HepG2 (cell line): ENCODE measurements at regions not wholly inside any gene's neighbourhood (a gene's known extent, or its start where the extent isn't known, plus 50 kb on each side); places are given as distances from the start of the nearest gene placed in this dataset.

ENCODE experiments used
- ATAC-seq: fragments of 200-7000 bp; cut with Tn5 transposase; 3 replicates; pipeline ENCODE4 v1.9.1; 2020; ENCODE audit warnings: mild to moderate bottlenecking, moderate library complexity
- BruUV-seq: library from RNA; stranded (reverse); fragments of 400-500 nt; replicated peaks from 2 replicates; lab custom pipeline; 2021; lab: Mats Ljungman, UMichigan
- CTCF ChIA-PET: fragments of 300-600 bp; formaldehyde crosslinking; extraction: SDS; loops from one replicate; lab custom pipeline; 2021; ENCODE audit warnings: low total read pairs, inconsistent platforms, low intra/inter-chr PET ratio; lab: Yijun Ruan, JAX
- POLR2A ChIA-PET: fragments of 350-600 bp; sonication (Branson Sonifier 250); formaldehyde crosslinking; loops from one replicate; lab custom pipeline; 2020; ENCODE audit warnings: antibody characterized with exemption, inconsistent platforms; lab: Yijun Ruan, JAX
- DNase-seq: peaks from one replicate; pipeline ENCODE4 v3.0.0-alpha.2; 2015; ENCODE audit warnings: low spot score
- FAIRE-seq: peaks from 3 replicates; lab custom pipeline; 2011; peaks lifted over from hg19 to GRCh38; lab: Jason Lieb, UNC
- H2AFZ ChIP-seq: one replicate; pipeline ENCODE4 v1.6.1; 2011; ENCODE audit warnings: low read length, inconsistent platforms
- H3K27ac ChIP-seq: fragments of 300-600 bp; 3 replicates; pipeline ENCODE4 v1.8.0; 2011; ENCODE audit warnings: mixed run types, mild to moderate bottlenecking, mixed read lengths, low read length, inconsistent platforms; ENCODE audit not compliant: insufficient read depth; ENCODE audit errors: extremely low read length
- H3K27me3 ChIP-seq, 2 experiments: fragments of 200-600 bp in 1 of 2; 2 replicates in 1 of 2; 3 replicates in 1 of 2; pipeline versions ENCODE4 v1.6.0 to v1.8.0; 2011; ENCODE audit warnings: low read length in 2 of 2, mild to moderate bottlenecking in 2 of 2, moderate library complexity in 2 of 2, inconsistent platforms in 1 of 2; ENCODE audit not compliant: insufficient read depth in 2 of 2, control insufficient read depth in 1 of 2
- H3K36me3 ChIP-seq, 2 experiments: fragments of 200-600 bp in 1 of 2; replicated peaks in 1 of 2; 2 replicates in 1 of 2; 3 replicates in 1 of 2; pipeline versions ENCODE4 v1.5.1 to v1.8.0; 2011; ENCODE audit warnings: low read length in 2 of 2, inconsistent platforms in 1 of 2; ENCODE audit not compliant: insufficient read depth in 2 of 2, control insufficient read depth in 1 of 2
- H3K4me1 ChIP-seq: 2 replicates; pipeline ENCODE4 v1.5.1; 2012; ENCODE audit warnings: low read length, inconsistent platforms; ENCODE audit not compliant: insufficient read depth
- H3K4me2 ChIP-seq: 2 replicates; pipeline ENCODE4 v1.6.0; 2011; ENCODE audit warnings: low read depth, low read length, inconsistent platforms
- H3K4me3 ChIP-seq, 3 experiments: fragments of 200-600 bp in 1 of 3; sonication (generic), shearing (Covaris generic) in 1 of 3; replicated peaks in 1 of 3; 2 replicates each; pipeline ENCODE4 v1.5.1; 2011 to 2016; ENCODE audit warnings: low read length in 3 of 3, inconsistent platforms in 2 of 3, low read depth in 2 of 3, mild to moderate bottlenecking in 2 of 3, control low read depth in 1 of 3, mixed read lengths in 1 of 3; ENCODE audit not compliant: insufficient read depth in 1 of 3
- H3K79me2 ChIP-seq: one replicate; pipeline ENCODE4 v1.6.1; 2011; ENCODE audit warnings: low read length, inconsistent platforms; ENCODE audit not compliant: insufficient read depth
- H3K9ac ChIP-seq: 2 replicates; pipeline ENCODE4 v1.6.0; 2011; ENCODE audit warnings: mild to moderate bottlenecking, low read depth, low read length, inconsistent platforms; ENCODE audit not compliant: insufficient read depth
- H3K9me3 ChIP-seq: 2 replicates; pipeline ENCODE4 v1.5.1; 2012; ENCODE audit warnings: mild to moderate bottlenecking, low read length
- H4K20me1 ChIP-seq: 2 replicates; pipeline ENCODE4 v1.6.0; 2011; ENCODE audit warnings: inconsistent platforms, mild to moderate bottlenecking, low read length, moderate library complexity; ENCODE audit not compliant: insufficient read depth
- IKZF4 ChIP-seq: sonication (generic); formaldehyde crosslinking; IDR thresholded peaks from 2 replicates; pipeline ENCODE4 v1.5.1; 2020; ENCODE audit warnings: borderline replicate concordance, mild to moderate bottlenecking, low read depth, missing genetic modification reagents; ENCODE audit errors: not compliant biosample characterization
- MAFF ChIP-seq: IDR thresholded peaks from 2 replicates; pipeline ENCODE4 v1.6.1; 2011; ENCODE audit warnings: low read depth, low read length, improper control_type of control experiment
- NCOR1 ChIP-seq: fragments of 200-600 bp; sonication (generic); IDR thresholded peaks from 2 replicates; pipeline ENCODE4 v1.7.0; 2017; ENCODE audit warnings: antibody characterized with exemption, low read length, borderline replicate concordance
- NFAT5 ChIP-seq: sonication (generic); formaldehyde crosslinking; IDR thresholded peaks from 2 replicates; pipeline ENCODE4 v1.4.0; 2020; ENCODE audit warnings: missing genetic modification reagents
- POGZ ChIP-seq: sonication (generic); formaldehyde crosslinking; IDR thresholded peaks from 2 replicates; pipeline ENCODE4 v1.4.0; 2020; ENCODE audit warnings: mild to moderate bottlenecking, missing genetic modification reagents
- TP53 ChIP-seq: sonication (generic); formaldehyde crosslinking; conservative IDR thresholded peaks from 2 replicates; pipeline ENCODE4 v1.4.0; 2020; ENCODE audit warnings: missing genetic modification reagents
- ZNF407 ChIP-seq: sonication (generic); formaldehyde crosslinking; IDR thresholded peaks from one replicate; pipeline ENCODE4 v1.5.1; 2020; ENCODE audit warnings: mild to moderate bottlenecking, missing genetic modification reagents; ENCODE audit errors: not compliant biosample characterization
- WGBS: methylation state at CpG from one replicate; pipeline ENCODE4 v1.1.6; 2017; ENCODE audit warnings: low lambda C conversion rate; 5-methylcytosine and 5-hydroxymethylcytosine counted together
- in situ Hi-C: cut with HindIII; loops from 2 replicates; pipeline ENCODE4 v1.10.0; 2017; ENCODE audit warnings: low pct_unique_long_range_greater_than_20kb; ENCODE audit not compliant: extremely low pct_ligation_motif_present
- intact Hi-C: fragments of 100-400 bp; cut with micrococcal nuclease; formaldehyde crosslinking; loops from one replicate; pipeline ENCODE4 v1.10.0; 2022; ENCODE audit not compliant: unreplicated experiment
- TF ChIP-seq, protein P1 (sequence below): sonication (generic); formaldehyde crosslinking; IDR thresholded peaks from 2 replicates; pipeline ENCODE4 v1.5.0; 2020; ENCODE audit warnings: missing genetic modification reagents

- ATAC-seq (no peak), FAIRE-seq (no peak)
- CTCF ChIA-PET, result no interaction called here
- H3K36me3 ChIP-seq, result no peaks in the 10 kb centered on the region
- no peaks in the 10 kb centered on the region for H3K4me1 ChIP-seq
- H3K27ac ChIP-seq, result no peak overlapping the region
- H4K20me1 ChIP-seq, result no peaks in the 10 kb centered on the region
- TF ChIP-seq POGZ (CRISPR knock-in tag) (no peak), TP53 (CRISPR knock-in tag) (no peak), ZNF407 (CRISPR knock-in tag) (no peak), IKZF4 (CRISPR knock-in tag) (no peak), NCOR1 (no peak), MAFF (no peak), NFAT5 (CRISPR knock-in tag) (no peak)
- TF ChIP-seq, protein P1, sequence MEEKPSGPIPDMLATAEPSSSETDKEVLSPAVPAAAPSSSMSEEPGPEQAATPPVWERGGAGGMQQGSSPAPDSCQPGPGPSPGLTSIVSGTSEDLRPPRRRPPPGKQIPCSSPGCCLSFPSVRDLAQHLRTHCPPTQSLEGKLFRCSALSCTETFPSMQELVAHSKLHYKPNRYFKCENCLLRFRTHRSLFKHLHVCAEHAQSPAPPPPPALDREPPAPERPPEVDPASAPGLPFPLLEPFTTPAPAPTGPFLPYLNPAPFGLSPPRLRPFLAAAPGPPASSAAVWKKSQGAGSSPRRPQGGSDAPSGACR (CRISPR knock-in tag), result no peak
- TF ChIP-seq, all 625 proteins: peak for 0
- in situ Hi-C loops (no loop called here), intact Hi-C loops (no loop called here)
- BruUV-seq, result no TSS peak
- DNase-seq, result no peak
- Histone ChIP-seq H3K79me2 (no peaks in the 10 kb centered on the region), H3K9ac (no peak overlapping the region), H3K9me3 (no peaks in the 10 kb centered on the region), H3K27me3 (no peaks in the 10 kb centered on the region), H3K4me3 (no peak overlapping the region), H3K4me2 (no peak overlapping the region), H2AFZ (no peak overlapping the region)
- POLR2A ChIA-PET, result no interaction called here
- WGBS, result 0% methylated on average over 1 of the region's 1 CpG
Measured at GRCh38 chr4:174045381-174045780, 238.1 kb downstream of the FBXO8 start.
